K562 (cell line): ENCODE measurements at regions not wholly inside any gene's neighbourhood (a gene's known extent, or its start where the extent isn't known, plus 50 kb on each side); places are given as distances from the start of the nearest gene placed in this dataset.

ENCODE experiments used
- ATAC-seq: fragments of 200-7000 bp; cut with Tn5 transposase; 3 replicates; pipeline ENCODE4 v1.9.1; 2020; ENCODE audit warnings: moderate library complexity
- BruUV-seq: library from RNA; stranded (reverse); fragments of 400-500 nt; replicated peaks from 2 replicates; lab custom pipeline; 2021; lab: Mats Ljungman, UMichigan
- CTCF ChIA-PET: fragments of 300-600 bp; formaldehyde crosslinking; extraction: SDS; loops from one replicate; lab custom pipeline; 2021; ENCODE audit warnings: low intra/inter-chr PET ratio; lab: Yijun Ruan, JAX
- POLR2A ChIA-PET: fragments of 300-600, 350-650 bp; sonication (Branson Sonifier 250); formaldehyde crosslinking; extraction: SDS; loops from one replicate; lab custom pipeline; 2021; ENCODE audit warnings: antibody characterized with exemption, inconsistent platforms; lab: Yijun Ruan, JAX
- DNase-seq, 4 experiments: peaks; one replicate each; pipeline versions ENCODE4 v3.0.0 to v3.0.0-alpha.2; 2011 to 2018; ENCODE audit warnings: low spot score in 3 of 4, mixed read lengths in 3 of 4; ENCODE audit errors: extremely low read depth in 1 of 4
- FAIRE-seq: peaks from 2 replicates; lab custom pipeline; 2011; peaks lifted over from hg19 to GRCh38; lab: Jason Lieb, UNC
- H2AFZ ChIP-seq: 2 replicates; pipeline ENCODE4 v1.6.0; 2011; ENCODE audit warnings: low read depth, low read length, control low read depth, inconsistent platforms
- H3K27ac ChIP-seq: fragments of 200-600 bp; 3 replicates; pipeline ENCODE4 v1.8.0; 2011; ENCODE audit warnings: low read depth, mild to moderate bottlenecking, control low read depth, inconsistent platforms, low read length, moderate library complexity, mixed read lengths; ENCODE audit errors: extremely low read depth
- H3K27me3 ChIP-seq, 2 experiments: fragments of 300-600 bp in 1 of 2; 2 replicates in 1 of 2; 3 replicates in 1 of 2; pipeline versions ENCODE4 v1.6.0 to v1.8.0; 2011; ENCODE audit warnings: inconsistent platforms in 2 of 2, low read length in 2 of 2, mild to moderate bottlenecking in 1 of 2, mixed read lengths in 1 of 2, moderate library complexity in 1 of 2; ENCODE audit not compliant: control insufficient read depth in 2 of 2, insufficient read depth in 2 of 2
- H3K36me3 ChIP-seq: fragments of 300-600 bp; 3 replicates; pipeline ENCODE4 v1.8.0; 2011; ENCODE audit warnings: mild to moderate bottlenecking, low read length, inconsistent platforms; ENCODE audit not compliant: control insufficient read depth, insufficient read depth
- H3K4me1 ChIP-seq, 2 experiments: fragments of 200-600 bp in 1 of 2; replicated peaks in 1 of 2; 2 replicates in 1 of 2; 3 replicates in 1 of 2; pipeline versions ENCODE4 v1.5.1 to v1.8.0; 2011; ENCODE audit warnings: inconsistent platforms in 2 of 2, low read length in 2 of 2, mild to moderate bottlenecking in 1 of 2, mixed read lengths in 1 of 2, moderate library complexity in 1 of 2; ENCODE audit not compliant: control insufficient read depth in 2 of 2, insufficient read depth in 2 of 2
- H3K4me2 ChIP-seq: 2 replicates; pipeline ENCODE4 v1.6.1; 2011; ENCODE audit warnings: low read length, control low read depth, inconsistent platforms, mixed read lengths; ENCODE audit not compliant: insufficient read depth
- H3K4me3 ChIP-seq: fragments of 200-600 bp; sonication (generic), shearing (Covaris generic); 2 replicates; pipeline ENCODE4 v1.5.1; 2016; ENCODE audit warnings: control low read depth, inconsistent platforms
- H3K79me2 ChIP-seq: fragments of 200-600 bp; 3 replicates; pipeline ENCODE4 v1.8.0; 2011; ENCODE audit warnings: low read length, inconsistent platforms; ENCODE audit not compliant: control insufficient read depth, insufficient read depth
- H3K9ac ChIP-seq, 2 experiments: 2 replicates each; pipeline versions ENCODE4 v1.6.0 to v1.6.1; 2011; ENCODE audit warnings: low read depth in 2 of 2, low read length in 2 of 2, control low read depth in 1 of 2, inconsistent platforms in 1 of 2, mild to moderate bottlenecking in 1 of 2, mixed read lengths in 1 of 2; ENCODE audit not compliant: insufficient read depth in 1 of 2
- H3K9me1 ChIP-seq: one replicate; pipeline ENCODE4 v1.6.0; 2011; ENCODE audit warnings: inconsistent platforms, mild to moderate bottlenecking, low read length, moderate library complexity; ENCODE audit not compliant: control insufficient read depth, insufficient read depth
- H3K9me3 ChIP-seq: replicated peaks from 2 replicates; pipeline ENCODE4 v1.5.1; 2011; ENCODE audit warnings: low read depth, low read length, inconsistent platforms; ENCODE audit not compliant: control insufficient read depth, insufficient read depth
- H4K20me1 ChIP-seq: replicated peaks from 2 replicates; pipeline ENCODE4 v1.6.1; 2011; ENCODE audit warnings: low read length, inconsistent platforms, mixed read lengths; ENCODE audit not compliant: control insufficient read depth, insufficient read depth
- ATF4 ChIP-seq: fragments of 450-650 bp; formaldehyde crosslinking; IDR thresholded peaks from 2 replicates; pipeline ENCODE4 v1.4.0; 2022; ENCODE audit warnings: mild to moderate bottlenecking, moderate library complexity
- DDX20 ChIP-seq: fragments of 450-650 bp; IDR thresholded peaks from 2 replicates; pipeline ENCODE4 v1.6.1; 2016; ENCODE audit warnings: missing genetic modification characterization, low read depth, mild to moderate bottlenecking, missing compliant biosample characterization, moderate library complexity
- EP400 ChIP-seq: fragments of 450-650 bp; IDR thresholded peaks from 2 replicates; pipeline ENCODE4 v1.6.1; 2017; ENCODE audit warnings: antibody characterized with exemption, mild to moderate bottlenecking, moderate library complexity
- FOXP1 ChIP-seq: sonication (generic); formaldehyde crosslinking; IDR thresholded peaks from 2 replicates; pipeline ENCODE4 v1.8.0; 2022; ENCODE audit warnings: mild to moderate bottlenecking, missing genetic modification reagents
- JUN ChIP-seq, 2 experiments: sonication (generic) in 1 of 2; formaldehyde crosslinking in 1 of 2; IDR thresholded peaks; 2 replicates each; pipeline versions ENCODE4 v1.6.1 to v1.8.0; 2012 to 2022; ENCODE audit warnings: borderline replicate concordance in 2 of 2, mild to moderate bottlenecking in 2 of 2, improper control_type of control experiment in 1 of 2, low read depth in 1 of 2, low read length in 1 of 2, missing genetic modification reagents in 1 of 2
- KAT7 ChIP-seq: sonication (generic); formaldehyde crosslinking; IDR thresholded peaks from 2 replicates; pipeline ENCODE4 v1.8.0; 2022; ENCODE audit warnings: missing genetic modification reagents, mild to moderate bottlenecking, borderline replicate concordance
- NCOA4 ChIP-seq: fragments of 450-650 bp; IDR thresholded peaks from 2 replicates; pipeline ENCODE4 v1.6.1; 2018; ENCODE audit warnings: mild to moderate bottlenecking; ENCODE audit not compliant: partially characterized antibody
- NR0B1 ChIP-seq: fragments of 450-650 bp; IDR thresholded peaks from one replicate; pipeline ENCODE4 v1.6.1; 2018; ENCODE audit warnings: mild to moderate bottlenecking, moderate library complexity; ENCODE audit not compliant: partially characterized antibody
- SREBF1 ChIP-seq: fragments of 150-350 bp; IDR thresholded peaks from 2 replicates; pipeline ENCODE4 v1.6.1; 2014; ENCODE audit warnings: antibody characterized with exemption, low read depth, low read length, borderline replicate concordance
- TCFL5 ChIP-seq: fragments of 250-450 bp; sonication (Bioruptor Pico); conservative IDR thresholded peaks from 2 replicates; pipeline ENCODE4 v1.6.1; 2021; ENCODE audit warnings: mild to moderate bottlenecking, moderate library complexity, matching md5 sums
- TFAM ChIP-seq: fragments of 250-450 bp; sonication (Bioruptor Pico); conservative IDR thresholded peaks from 2 replicates; pipeline ENCODE4 v1.5.0; 2021; ENCODE audit warnings: mild to moderate bottlenecking, moderate library complexity
- ZNF778 ChIP-seq: fragments of 450-650 bp; formaldehyde crosslinking; IDR thresholded peaks from 2 replicates; pipeline ENCODE4 v1.4.0; 2020; ENCODE audit warnings: mild to moderate bottlenecking, moderate library complexity
- ZNF785 ChIP-seq: fragments of 250-450 bp; sonication (Bioruptor Pico); IDR thresholded peaks from 2 replicates; pipeline ENCODE4 v1.4.0; 2020; ENCODE audit warnings: mild to moderate bottlenecking
- WGBS: fragments of 100-300 bp; shearing (Covaris generic); methylation state at CpG from one replicate; pipeline ENCODE4 v1.1.6; 2016; ENCODE audit warnings: low coverage, mixed read lengths; ENCODE audit not compliant: insufficient coverage; ENCODE audit errors: missing lambda C conversion rate; 5-methylcytosine and 5-hydroxymethylcytosine counted together
- in situ Hi-C: fragments of 300-500 bp; cut with MboI; formaldehyde crosslinking; loops from 4 replicates; pipeline ENCODE4 v1.15.0; 2018; ENCODE audit warnings: inconsistent platforms, mixed read lengths
- intact Hi-C: fragments of 100-400 bp; cut with micrococcal nuclease; formaldehyde crosslinking; loops from 2 replicates; pipeline ENCODE4 v1.14.2; 2022
- TF ChIP-seq, protein P1 (sequence below): sonication (generic); formaldehyde crosslinking; IDR thresholded peaks from 2 replicates; pipeline ENCODE4 v1.8.1; 2023; ENCODE audit warnings: mild to moderate bottlenecking, missing genetic modification reagents

GRCh38 chr12:97324471-97324870 is 138.1 kb upstream of the RMST start:
- H4K20me1 ChIP-seq: no peaks in the 10 kb centered on the region
- FAIRE-seq (no peak), ATAC-seq (no peak), DNase-seq (no peak)
- intact Hi-C loops: no loop called here
- H3K4me1 ChIP-seq: no peaks in the 10 kb centered on the region
- no peaks in the 10 kb centered on the region for H3K9me1 ChIP-seq
- no peak overlapping the region for H3K27ac ChIP-seq
- H3K36me3 ChIP-seq: no peaks in the 10 kb centered on the region
- no peak overlapping the region for H3K4me2 ChIP-seq
- H2AFZ ChIP-seq: no peak overlapping the region
- H3K27me3 ChIP-seq: no peaks in the 10 kb centered on the region
- H3K9ac ChIP-seq: no peak overlapping the region
- no peaks in the 10 kb centered on the region for H3K79me2 ChIP-seq
- CTCF ChIA-PET: no interaction called here
- H3K4me3 ChIP-seq: no peak overlapping the region
- H3K9me3 ChIP-seq: no peaks in the 10 kb centered on the region
- no TSS peak for BruUV-seq
- POLR2A ChIA-PET: no interaction called here
- TF ChIP-seq KAT7 (CRISPR knock-in tag) (no peak), FOXP1 (no peak), NCOA4 (no peak), ZNF778 (CRISPR knock-in tag) (no peak), JUN (IDR thresholded peaks at IDR 0.05; ENCODE audit: borderline replicate concordance, low read depth, low read length) (no peak), JUN (CRISPR knock-in tag; IDR thresholded peaks at IDR 0.05; ENCODE audit: borderline replicate concordance) (no peak), ATF4 (CRISPR knock-in tag) (no peak), EP400 (no peak), NR0B1 (no peak), SREBF1 (no peak), TCFL5 (CRISPR knock-in tag) (no peak), ZNF785 (CRISPR knock-in tag) (no peak), TFAM (CRISPR knock-in tag) (no peak), DDX20 (no peak)
- TF ChIP-seq, protein P1, sequence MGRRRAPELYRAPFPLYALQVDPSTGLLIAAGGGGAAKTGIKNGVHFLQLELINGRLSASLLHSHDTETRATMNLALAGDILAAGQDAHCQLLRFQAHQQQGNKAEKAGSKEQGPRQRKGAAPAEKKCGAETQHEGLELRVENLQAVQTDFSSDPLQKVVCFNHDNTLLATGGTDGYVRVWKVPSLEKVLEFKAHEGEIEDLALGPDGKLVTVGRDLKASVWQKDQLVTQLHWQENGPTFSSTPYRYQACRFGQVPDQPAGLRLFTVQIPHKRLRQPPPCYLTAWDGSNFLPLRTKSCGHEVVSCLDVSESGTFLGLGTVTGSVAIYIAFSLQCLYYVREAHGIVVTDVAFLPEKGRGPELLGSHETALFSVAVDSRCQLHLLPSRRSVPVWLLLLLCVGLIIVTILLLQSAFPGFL (CRISPR knock-in tag): no peak
- in situ Hi-C loops: loop anchor here (25.0 kb wide), 1 partner anchor 1063 kb away; no protein-coding TSS in a partner anchor
- WGBS: 0% methylated on average over 7 of the region's 7 CpGs
